ENCODE measurements at regions not wholly inside any gene's neighbourhood (a gene's known extent, or its start where the extent isn't known, plus 50 kb on each side); places are given as distances from the start of the nearest gene placed in this dataset.
"Not testable (repeated sequence)": the region's sequence is repeated elsewhere in the genome, so short reads cannot be mapped to it uniquely, and the experiment has no call there.

DNA sequence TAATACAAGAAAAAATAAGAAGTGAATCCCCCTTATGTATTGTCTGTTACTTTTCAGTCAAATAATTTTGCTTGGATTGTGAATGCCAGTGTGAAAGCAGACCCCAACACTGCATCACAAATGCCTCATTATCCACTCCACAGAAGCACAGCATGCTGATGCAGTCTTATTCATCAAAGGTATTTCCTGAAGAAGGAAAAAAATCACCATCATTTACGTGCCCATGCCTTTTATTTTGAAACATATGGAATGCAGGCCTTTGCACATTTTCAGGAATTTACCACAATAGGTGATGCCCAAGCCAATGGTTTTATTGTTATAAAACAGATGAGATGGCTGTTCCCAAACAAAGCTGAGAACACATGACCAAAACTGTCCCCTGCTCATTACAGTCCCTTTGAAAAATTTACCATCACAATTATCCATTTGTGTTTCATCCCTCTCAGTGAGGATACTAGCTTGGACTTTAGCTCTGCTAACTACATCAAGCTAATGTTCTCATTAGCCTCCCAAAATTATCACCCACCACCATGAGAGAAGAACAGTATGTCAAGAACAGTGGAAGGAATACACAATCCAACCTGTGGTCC lies 180.6 kb upstream of the HTR1E start:
- DNase-seq (ENCODE audit: low read depth) = no peak
- no peak overlapping the region for H3K4me3 ChIP-seq (ENCODE audit: low read depth, low read length)
- TF ChIP-seq, protein P1, sequence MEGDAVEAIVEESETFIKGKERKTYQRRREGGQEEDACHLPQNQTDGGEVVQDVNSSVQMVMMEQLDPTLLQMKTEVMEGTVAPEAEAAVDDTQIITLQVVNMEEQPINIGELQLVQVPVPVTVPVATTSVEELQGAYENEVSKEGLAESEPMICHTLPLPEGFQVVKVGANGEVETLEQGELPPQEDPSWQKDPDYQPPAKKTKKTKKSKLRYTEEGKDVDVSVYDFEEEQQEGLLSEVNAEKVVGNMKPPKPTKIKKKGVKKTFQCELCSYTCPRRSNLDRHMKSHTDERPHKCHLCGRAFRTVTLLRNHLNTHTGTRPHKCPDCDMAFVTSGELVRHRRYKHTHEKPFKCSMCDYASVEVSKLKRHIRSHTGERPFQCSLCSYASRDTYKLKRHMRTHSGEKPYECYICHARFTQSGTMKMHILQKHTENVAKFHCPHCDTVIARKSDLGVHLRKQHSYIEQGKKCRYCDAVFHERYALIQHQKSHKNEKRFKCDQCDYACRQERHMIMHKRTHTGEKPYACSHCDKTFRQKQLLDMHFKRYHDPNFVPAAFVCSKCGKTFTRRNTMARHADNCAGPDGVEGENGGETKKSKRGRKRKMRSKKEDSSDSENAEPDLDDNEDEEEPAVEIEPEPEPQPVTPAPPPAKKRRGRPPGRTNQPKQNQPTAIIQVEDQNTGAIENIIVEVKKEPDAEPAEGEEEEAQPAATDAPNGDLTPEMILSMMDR (conservative IDR thresholded peaks at IDR 0.05; ENCODE audit: low read depth, low read length) = no peak

DNA sequence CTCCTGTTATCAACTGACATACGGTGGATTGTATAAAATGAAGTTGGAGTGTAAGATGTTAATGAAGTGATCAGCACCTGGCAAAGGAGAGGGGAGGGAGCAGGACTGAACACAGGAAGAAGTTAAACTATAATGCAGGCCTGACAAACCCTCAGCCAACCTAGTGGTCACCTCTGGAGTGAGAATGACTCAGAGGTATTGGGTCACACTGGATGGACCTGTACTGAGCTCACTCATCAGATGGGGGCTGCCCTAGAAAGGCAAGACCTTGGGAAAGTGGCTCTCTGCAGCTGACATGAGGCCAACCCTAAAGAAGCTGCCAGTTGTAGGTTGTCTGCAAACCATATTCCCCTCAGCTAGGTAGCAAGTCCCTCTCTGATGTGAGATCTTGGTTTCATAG lies 193.3 kb upstream of the HTR1E start:
- DNase-seq (ENCODE audit: low read depth) = no peak
- H3K4me3 ChIP-seq (ENCODE audit: low read depth, low read length) = no peak overlapping the region
- TF ChIP-seq, protein P1 (conservative IDR thresholded peaks at IDR 0.05; ENCODE audit: low read depth, low read length) = no peak

DNA sequence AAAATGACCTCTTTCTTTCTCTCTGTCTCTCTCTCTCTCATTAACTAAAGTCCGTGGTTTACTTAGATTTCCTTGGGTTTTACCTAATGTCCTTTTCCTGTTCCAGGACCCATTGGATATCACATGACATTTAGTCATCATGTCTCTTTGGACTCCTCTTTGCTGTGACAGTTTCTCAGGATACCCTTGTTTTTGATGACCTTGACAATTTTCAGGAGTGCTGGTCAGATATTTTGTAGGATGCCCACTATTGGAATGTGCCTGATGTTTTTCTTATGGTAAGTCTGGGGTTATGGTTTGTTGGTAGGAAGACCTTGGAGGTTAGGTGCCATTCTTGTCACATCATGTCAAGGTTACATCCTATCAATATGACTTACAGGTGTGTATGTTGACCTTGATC lies 199.2 kb upstream of the HTR1E start:
- TF ChIP-seq, protein P1 (conservative IDR thresholded peaks at IDR 0.05; ENCODE audit: low read depth, low read length) = no peak

DNA sequence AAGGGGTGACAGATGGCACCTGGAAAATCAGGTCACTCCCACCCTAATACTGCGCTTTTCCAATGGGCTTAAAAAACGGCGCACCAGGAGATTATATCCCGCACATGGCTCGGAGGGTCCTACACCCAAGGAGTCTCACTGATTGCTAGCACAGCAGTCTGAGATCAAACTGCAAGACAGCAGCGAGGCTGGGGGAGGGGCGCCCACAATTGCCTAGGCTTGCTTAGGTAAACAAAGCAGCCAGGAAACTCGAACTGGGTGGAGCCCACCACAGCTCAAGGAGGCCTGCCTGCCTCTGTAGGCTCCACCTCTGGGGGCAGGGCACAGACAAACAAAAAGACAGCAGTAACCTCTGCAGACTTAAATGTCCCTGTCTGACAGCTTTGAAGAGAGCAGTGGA lies 205.7 kb upstream of the HTR1E start:
- not testable (repeated sequence) for H3K4me3 ChIP-seq (ENCODE audit: low read depth, low read length); DNase-seq (ENCODE audit: low read depth)

More for the DNA sequence above, 199.2 kb upstream of the HTR1E start:
- H3K4me3 ChIP-seq (ENCODE audit: low read depth, low read length) = no peak overlapping the region
- DNase-seq (ENCODE audit: low read depth) = no peak

DNA sequence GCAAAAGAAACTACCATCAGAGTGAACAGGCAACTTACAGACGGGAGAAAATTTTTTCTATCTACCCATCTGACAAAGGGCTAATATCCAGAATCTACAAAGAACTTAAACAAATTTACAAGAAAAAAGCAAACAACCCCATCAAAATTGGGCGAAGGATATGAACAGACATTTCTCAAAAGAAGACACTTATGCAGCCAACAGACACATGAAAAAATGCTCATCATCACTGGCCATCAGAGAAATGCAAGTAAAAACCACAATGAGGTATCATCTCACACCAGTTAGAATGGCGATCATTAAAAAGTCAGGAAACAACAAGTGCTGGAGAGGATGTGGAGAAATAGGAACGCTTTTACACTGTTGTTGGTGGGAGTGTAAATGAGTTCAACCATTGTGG lies 206.6 kb upstream of the HTR1E start:
- DNase-seq (ENCODE audit: low read depth); H3K4me3 ChIP-seq (ENCODE audit: low read depth, low read length): not testable (repeated sequence)

DNA sequence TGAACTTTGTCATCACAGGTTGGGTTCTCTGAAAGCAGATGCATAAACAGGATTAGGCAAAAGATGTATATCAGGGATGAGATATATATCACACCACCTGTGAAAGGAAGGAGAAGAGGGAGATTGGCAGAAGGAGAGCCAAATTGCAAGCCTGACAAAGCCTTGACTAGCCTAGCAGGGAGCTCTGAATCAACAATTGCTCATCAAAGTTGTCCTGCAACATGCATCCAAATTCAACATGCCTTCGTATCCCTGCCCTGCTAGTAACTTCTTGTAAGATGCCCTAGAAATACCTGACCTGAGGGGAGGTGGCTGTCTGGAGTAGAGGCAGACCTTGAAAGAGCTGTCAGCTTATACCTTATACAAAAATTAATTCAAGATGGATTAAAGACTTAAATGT lies 207.1 kb upstream of the HTR1E start:
- no peak for DNase-seq (ENCODE audit: low read depth)
- TF ChIP-seq, protein P1 (conservative IDR thresholded peaks at IDR 0.05; ENCODE audit: low read depth, low read length) = no peak
- no peak overlapping the region for H3K4me3 ChIP-seq (ENCODE audit: low read depth, low read length)

DNA sequence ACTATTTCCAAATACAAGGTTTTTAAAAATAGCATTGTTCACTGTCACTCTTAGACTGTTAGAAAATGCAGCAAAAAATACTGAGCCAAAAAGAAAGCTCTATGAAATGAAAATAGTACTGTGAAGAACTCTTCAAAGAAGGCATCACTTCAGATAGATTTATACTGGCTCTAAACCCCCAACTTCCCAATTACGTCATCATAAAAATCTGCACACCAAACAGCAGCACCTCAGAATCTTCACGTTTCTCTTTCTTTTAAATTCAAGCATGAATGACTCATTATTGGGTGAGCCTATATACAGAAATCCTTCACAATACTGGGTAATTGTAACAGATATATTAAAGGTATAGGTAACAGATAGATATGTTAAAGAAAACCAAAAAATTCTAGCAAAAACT lies 208.4 kb upstream of the HTR1E start:
- TF ChIP-seq, protein P1 (conservative IDR thresholded peaks at IDR 0.05; ENCODE audit: low read depth, low read length) = no peak
- no peak overlapping the region for H3K4me3 ChIP-seq (ENCODE audit: low read depth, low read length)
- DNase-seq (ENCODE audit: low read depth) = no peak

DNA sequence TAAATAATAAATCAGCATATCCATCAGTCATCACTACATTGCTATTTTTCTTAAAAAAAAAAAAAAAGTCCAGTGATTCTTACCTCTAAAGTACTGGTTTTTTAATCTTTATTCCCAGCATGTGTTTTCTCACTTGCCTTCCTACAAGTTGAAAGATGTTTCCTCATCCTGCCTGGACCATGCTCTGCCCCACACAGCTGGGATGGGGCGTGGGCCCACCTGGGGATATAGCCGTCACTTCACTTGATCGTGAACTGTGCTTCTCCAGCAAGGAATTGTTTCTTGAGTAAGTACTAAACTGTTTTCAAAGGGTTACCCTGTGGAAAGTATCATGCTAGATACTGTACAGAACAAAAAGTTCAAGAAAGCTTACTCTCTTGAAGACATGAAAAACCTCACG lies 212.6 kb upstream of the HTR1E start:
- TF ChIP-seq, protein P1 (conservative IDR thresholded peaks at IDR 0.05; ENCODE audit: low read depth, low read length) = no peak
- H3K4me3 ChIP-seq (ENCODE audit: low read depth, low read length) = no peak overlapping the region
- DNase-seq (ENCODE audit: low read depth) = no peak

Measured in choroid plexus epithelial cell (primary cell).